NCI-H1694 (cell line): ENCODE measurements at regions not wholly inside any gene's neighbourhood (a gene's known extent, or its start where the extent isn't known, plus 50 kb on each side); places are given as distances from the start of the nearest gene placed in this dataset.
A peak's percentile ranks its signal among the peaks of the same experiment; 100 is the strongest.
"Not testable (repeated sequence)": the region's sequence is repeated elsewhere in the genome, so short reads cannot be mapped to it uniquely, and the experiment has no call there.

Experiments used
- DNase-seq: peaks from one replicate; lab custom pipeline; 2025; lab: John Stamatoyannopoulos, UW

GRCh38 chr6:90675107-90675506, 88.2 kb upstream of the MAP3K7 start:
- DNase-seq, result not testable (repeated sequence)

DNA sequence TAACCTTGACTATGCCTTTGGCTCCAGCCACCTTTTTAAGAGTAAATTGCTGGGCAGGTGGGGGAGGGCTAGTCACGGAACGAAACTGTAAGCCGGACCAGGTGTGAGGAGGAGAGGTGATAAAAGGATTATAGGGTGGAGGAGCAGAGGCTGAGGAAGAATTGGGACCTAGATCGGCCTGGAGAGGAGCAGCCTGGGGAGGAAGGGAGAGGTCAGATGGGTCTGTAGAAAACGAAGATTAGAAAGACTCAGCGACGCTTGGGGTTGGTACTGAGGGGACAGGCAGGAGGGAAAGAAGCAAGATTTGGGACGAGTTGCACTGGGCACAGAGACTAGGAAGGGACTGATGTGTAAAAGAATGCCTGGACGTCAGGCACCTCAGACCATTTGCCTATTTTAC, 87.2 kb upstream of the MAP3K7 start:
- not testable (repeated sequence) for DNase-seq

DNA sequence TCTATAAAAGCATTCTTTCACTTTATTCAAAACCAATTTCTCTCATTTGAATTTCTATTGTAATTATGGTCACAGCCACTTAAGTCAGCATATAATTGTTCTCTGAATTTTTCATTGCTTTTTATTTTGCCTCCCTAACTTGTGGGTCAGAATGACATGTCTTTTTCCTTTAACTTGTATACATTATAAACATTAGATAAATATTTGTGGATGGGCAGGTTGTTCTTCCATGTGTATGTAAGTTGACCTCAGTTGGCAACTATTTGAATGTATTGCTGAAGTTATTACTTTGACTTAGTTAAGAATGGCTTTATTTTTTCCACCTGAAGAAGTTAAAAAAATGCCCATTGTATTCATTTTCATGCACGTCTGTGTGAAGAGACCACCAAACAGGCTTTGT, 83.0 kb upstream of the MAP3K7 start:
- DNase-seq, result no peak

DNA sequence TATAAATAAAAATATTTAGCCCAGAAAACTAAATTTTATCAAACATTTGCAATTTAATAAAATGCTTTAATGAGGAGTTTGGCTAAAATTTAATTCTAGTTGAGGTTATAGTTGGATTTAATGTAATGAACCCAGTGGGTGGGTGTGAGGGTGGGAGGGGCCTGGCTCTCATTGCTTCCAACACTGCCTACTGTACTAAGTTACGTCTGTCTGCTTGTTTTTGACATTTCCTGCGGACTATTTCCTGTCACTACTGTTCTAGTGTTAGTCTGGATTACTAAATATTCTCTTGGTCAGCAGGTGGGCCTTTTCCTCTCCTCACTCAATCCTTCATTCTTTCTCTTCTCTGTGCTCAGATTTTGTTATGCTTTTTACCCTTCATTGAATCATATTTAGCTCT, 82.5 kb upstream of the MAP3K7 start:
- DNase-seq, result no peak

DNA sequence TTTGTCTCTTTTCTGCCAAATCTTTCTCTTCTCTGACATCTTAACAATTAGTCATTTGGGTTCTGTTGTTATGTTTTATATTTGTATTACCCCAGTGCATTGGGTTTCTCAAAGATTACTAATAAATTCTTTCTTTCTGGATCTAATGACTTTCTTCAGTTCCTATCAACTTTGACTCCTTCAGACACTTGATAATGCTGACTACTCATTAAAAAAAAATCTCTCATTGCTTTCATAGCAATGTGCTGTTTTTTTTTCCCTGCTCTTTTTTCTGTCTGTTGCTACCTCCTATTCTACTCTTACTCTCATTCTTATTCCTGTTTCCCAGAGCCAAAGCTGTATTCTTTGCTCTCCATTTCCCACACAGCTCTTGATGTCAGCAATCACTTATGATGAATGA, 81.3 kb upstream of the MAP3K7 start:
- DNase-seq, result no peak

GRCh38 chr6:90663873-90664272, 77.0 kb upstream of the MAP3K7 start:
- no peak for DNase-seq

- no peak for DNase-seq
Observed at GRCh38 chr6:90663106-90663505, 76.2 kb upstream of the MAP3K7 start.

GRCh38 chr6:90660931-90661330, 74.1 kb upstream of the MAP3K7 start:
- DNase-seq, result no peak

GRCh38 chr6:90658497-90658896, 71.6 kb upstream of the MAP3K7 start:
- no peak for DNase-seq

DNA sequence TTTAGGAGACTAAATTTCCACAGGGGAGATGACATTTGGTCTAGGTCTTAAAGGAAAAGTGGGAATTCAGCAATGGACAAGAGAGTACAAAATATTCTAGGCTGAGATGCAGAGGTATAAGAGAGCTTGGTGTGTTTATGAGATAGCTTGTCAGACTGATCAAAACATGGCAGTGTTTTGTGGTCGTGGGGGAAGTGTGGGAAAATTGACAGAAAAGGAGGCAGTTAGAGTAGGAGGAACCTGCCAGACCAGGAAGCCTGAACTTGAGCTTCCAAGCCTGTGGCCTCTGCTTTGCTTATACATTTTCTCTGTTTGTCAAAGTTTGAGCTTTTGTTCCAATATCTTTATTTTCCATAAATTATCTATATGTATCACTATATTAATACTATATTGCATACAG, 69.5 kb upstream of the MAP3K7 start:
- no peak for DNase-seq

- DNase-seq, result no peak
Observed at GRCh38 chr6:90654806-90655205, 67.9 kb upstream of the MAP3K7 start.

DNA sequence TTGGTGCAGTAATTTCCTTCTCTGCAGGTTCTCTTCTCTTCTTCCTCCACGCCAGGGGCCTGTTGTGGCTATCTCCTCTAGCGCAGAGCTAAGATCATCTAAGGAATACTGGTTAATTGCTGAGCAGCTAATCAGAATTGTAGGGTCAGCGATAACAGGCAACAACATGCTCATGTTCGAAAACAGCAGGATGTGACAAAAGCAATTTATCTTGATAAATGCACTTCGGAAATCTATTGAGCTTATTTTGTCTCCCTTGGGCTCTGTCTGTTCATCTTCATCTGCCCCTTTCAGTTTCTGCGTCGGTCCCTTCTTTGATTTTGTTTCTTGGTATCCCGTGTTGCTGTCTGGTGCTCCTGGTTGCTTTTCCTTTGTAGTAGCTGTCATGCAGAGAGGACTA, 67.3 kb upstream of the MAP3K7 start:
- no peak for DNase-seq

- no peak for DNase-seq
Observed at GRCh38 chr6:90653750-90654149, 66.9 kb upstream of the MAP3K7 start.

- no peak for DNase-seq
Observed at GRCh38 chr6:90650041-90650940, 63.4 kb upstream of the MAP3K7 start.

- DNase-seq, result no peak
Observed at GRCh38 chr6:90648873-90649272, 62.0 kb upstream of the MAP3K7 start.

GRCh38 chr6:90646940-90647339, 60.1 kb upstream of the MAP3K7 start:
- DNase-seq, result no peak

GRCh38 chr6:90645634-90646033, 58.8 kb upstream of the MAP3K7 start:
- no peak for DNase-seq

GRCh38 chr6:90644492-90644891, 57.6 kb upstream of the MAP3K7 start:
- DNase-seq, result no peak

DNA sequence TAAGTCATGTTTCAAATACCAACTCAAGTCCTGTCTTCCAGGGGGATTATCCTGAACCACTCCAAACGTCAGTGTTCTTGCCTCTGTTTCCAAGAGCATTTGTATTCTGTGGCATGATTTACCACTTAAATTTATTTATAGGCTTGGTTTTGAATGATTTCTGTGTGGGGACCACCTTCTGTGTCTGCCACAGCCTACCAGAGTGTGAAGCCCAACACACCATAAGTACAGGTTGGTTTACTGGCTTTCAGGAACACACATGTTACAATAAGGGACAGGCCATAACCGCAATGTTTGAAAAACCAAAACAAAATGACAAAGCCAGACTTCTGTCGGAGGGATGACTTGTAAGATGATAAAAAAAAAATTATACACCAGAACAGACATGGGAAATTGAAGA, 56.5 kb upstream of the MAP3K7 start:
- peak; percentile 6 for DNase-seq

GRCh38 chr6:90637320-90637719, 50.4 kb upstream of the MAP3K7 start:
- DNase-seq, result no peak
